SK-N-SH (cell line): ENCODE measurements at regions not wholly inside any gene's neighbourhood (a gene's known extent, or its start where the extent isn't known, plus 50 kb on each side); places are given as distances from the start of the nearest gene placed in this dataset.
"Not testable (repeated sequence)": the region's sequence is repeated elsewhere in the genome, so short reads cannot be mapped to it uniquely, and the experiment has no call there.

Experiments used
- CTCF ChIA-PET: fragments of 300-600, 350-600 bp; formaldehyde crosslinking; extraction: SDS; loops from one replicate; lab custom pipeline; 2021; lab: Yijun Ruan, JAX
- POLR2A ChIA-PET: fragments of 350-600 bp; sonication (Branson Sonifier 250); formaldehyde crosslinking; extraction: SDS; loops from one replicate; lab custom pipeline; 2020; ENCODE audit warnings: antibody characterized with exemption, inconsistent platforms; lab: Yijun Ruan, JAX
- DNase-seq: peaks from one replicate; pipeline ENCODE4 v3.0.0; 2012
- H2AFZ ChIP-seq: fragments of 200-600 bp; sonication (generic); 2 replicates; pipeline ENCODE4 v1.8.1; 2016; ENCODE audit warnings: antibody characterized with exemption, mild to moderate bottlenecking, low read depth
- H3F3A ChIP-seq: fragments of 200-600 bp; sonication (generic); replicated peaks from 2 replicates; pipeline ENCODE3; 2016; ENCODE audit warnings: antibody characterized with exemption, mild to moderate bottlenecking; ENCODE audit not compliant: insufficient read depth
- H3K27ac ChIP-seq, 2 experiments: fragments of 200-500 bp in 1 of 2; fragments of 200-600 bp in 1 of 2; sonication (Bioruptor generic) in 1 of 2; sonication (generic), shearing (Covaris generic) in 1 of 2; 2 replicates each; pipeline versions ENCODE4 v1.5.1 to v1.6.1; 2014 to 2016; ENCODE audit warnings: low read depth in 2 of 2, inconsistent platforms in 1 of 2, low read length in 1 of 2, mild to moderate bottlenecking in 1 of 2, mixed read lengths in 1 of 2
- H3K27me3 ChIP-seq: fragments of 200-600 bp; sonication (generic), shearing (Covaris generic); 2 replicates; pipeline ENCODE4 v1.6.1; 2016; ENCODE audit warnings: mixed run types; ENCODE audit not compliant: insufficient read depth
- H3K36me3 ChIP-seq, 2 experiments: fragments of 200-500 bp in 1 of 2; fragments of 200-600 bp in 1 of 2; sonication (Bioruptor generic) in 1 of 2; sonication (generic) in 1 of 2; replicated peaks in 1 of 2; 2 replicates each; pipeline versions ENCODE3 to v1.5.1; 2014 to 2016; ENCODE audit warnings: low read length in 1 of 2, mild to moderate bottlenecking in 1 of 2; ENCODE audit not compliant: insufficient read depth in 2 of 2, control insufficient read depth in 1 of 2
- H3K4me1 ChIP-seq, 2 experiments: fragments of 200-500 bp in 1 of 2; fragments of 200-600 bp in 1 of 2; sonication (Bioruptor generic) in 1 of 2; sonication (generic), shearing (Covaris generic) in 1 of 2; 2 replicates each; pipeline versions ENCODE4 v1.5.1 to v1.6.1; 2014 to 2016; ENCODE audit warnings: low read depth in 1 of 2, low read length in 1 of 2, mixed run types in 1 of 2; ENCODE audit not compliant: insufficient read depth in 2 of 2, control insufficient read depth in 1 of 2
- H3K4me2 ChIP-seq: fragments of 200-600 bp; sonication (generic), shearing (Covaris generic); 2 replicates; pipeline ENCODE4 v1.6.1; 2017; ENCODE audit warnings: mixed run types
- H3K4me3 ChIP-seq, 2 experiments: fragments of 200-500 bp in 1 of 2; fragments of 200-600 bp in 1 of 2; sonication (Bioruptor generic) in 1 of 2; sonication (generic), shearing (Covaris generic) in 1 of 2; 2 replicates each; pipeline versions ENCODE4 v1.5.1 to v1.8.1; 2014 to 2016; ENCODE audit warnings: low read depth in 2 of 2, inconsistent platforms in 1 of 2, low read length in 1 of 2, mild to moderate bottlenecking in 1 of 2, mixed read lengths in 1 of 2, moderate library complexity in 1 of 2
- H3K79me2 ChIP-seq: fragments of 200-600 bp; sonication (generic); 2 replicates; pipeline ENCODE4 v1.8.1; 2017; ENCODE audit warnings: mild to moderate bottlenecking; ENCODE audit not compliant: insufficient read depth
- H3K9ac ChIP-seq: fragments of 200-600 bp; sonication (generic); 2 replicates; pipeline ENCODE4 v1.6.1; 2017; ENCODE audit warnings: mixed run types
- H3K9me2 ChIP-seq: fragments of 200-600 bp; sonication (generic); 2 replicates; pipeline ENCODE4 v1.6.1; 2017; ENCODE audit warnings: mixed run types
- H3K9me3 ChIP-seq: fragments of 200-600 bp; sonication (generic); 2 replicates; pipeline ENCODE4 v1.6.1; 2017; ENCODE audit warnings: mixed run types, mild to moderate bottlenecking, moderate library complexity
- H4K20me1 ChIP-seq: fragments of 200-600 bp; sonication (generic); 2 replicates; pipeline ENCODE4 v1.6.1; 2017; ENCODE audit warnings: mild to moderate bottlenecking, mixed run types; ENCODE audit not compliant: insufficient read depth
- WGBS: methylation state at CpG from one replicate; pipeline ENCODE4 v1.1.6; 2017; ENCODE audit warnings: low lambda C conversion rate; 5-methylcytosine and 5-hydroxymethylcytosine counted together

GRCh38 chr9:39573024-39574022, 217.9 kb downstream of the SPATA31A1 start:
- H3K4me3 ChIP-seq, H3K4me2 ChIP-seq, H3K36me3 ChIP-seq, H3K27me3 ChIP-seq, H3K4me1 ChIP-seq, H3K27ac ChIP-seq, H3K9me3 ChIP-seq, H2AFZ ChIP-seq, CTCF ChIA-PET, H3F3A ChIP-seq, H4K20me1 ChIP-seq, POLR2A ChIA-PET, DNase-seq, H3K9ac ChIP-seq, H3K9me2 ChIP-seq, H3K79me2 ChIP-seq: not testable (repeated sequence)
- WGBS = 46% methylated on average over 5 of the region's 10 CpGs

- H3K4me3 ChIP-seq, CTCF ChIA-PET, POLR2A ChIA-PET, DNase-seq, H3K27ac ChIP-seq, H3F3A ChIP-seq, H3K36me3 ChIP-seq, H3K9me2 ChIP-seq, H3K79me2 ChIP-seq, H3K27me3 ChIP-seq, H2AFZ ChIP-seq, H3K4me1 ChIP-seq, H4K20me1 ChIP-seq, H3K9ac ChIP-seq, H3K9me3 ChIP-seq, H3K4me2 ChIP-seq: not testable (repeated sequence)
- WGBS = 58% methylated on average over 4 of the region's 4 CpGs
Measured at GRCh38 chr9:39579000-39579399, 223.5 kb downstream of the SPATA31A1 start.

GRCh38 chr9:39581296-39581695, 225.8 kb downstream of the SPATA31A1 start:
- H3K4me1 ChIP-seq, H3K36me3 ChIP-seq, H3K9me2 ChIP-seq, H3K9me3 ChIP-seq, H4K20me1 ChIP-seq, POLR2A ChIA-PET, H2AFZ ChIP-seq, H3F3A ChIP-seq, H3K27me3 ChIP-seq, DNase-seq, H3K79me2 ChIP-seq, H3K4me3 ChIP-seq, H3K27ac ChIP-seq, CTCF ChIA-PET, H3K4me2 ChIP-seq, H3K9ac ChIP-seq: not testable (repeated sequence)
- 61% methylated on average over 3 of the region's 3 CpGs for WGBS

- WGBS = 71% methylated on average over 1 of the region's 1 CpG
Measured at GRCh38 chr9:39582677-39583412, 227.4 kb downstream of the SPATA31A1 start.

GRCh38 chr9:39583413-39583747, 227.9 kb downstream of the SPATA31A1 start:
- H3K4me1 ChIP-seq, H3K27ac ChIP-seq, H3K4me3 ChIP-seq, H3F3A ChIP-seq, H3K27me3 ChIP-seq, H4K20me1 ChIP-seq, H3K79me2 ChIP-seq, H3K9ac ChIP-seq, H3K4me2 ChIP-seq, DNase-seq, H2AFZ ChIP-seq, CTCF ChIA-PET, H3K9me2 ChIP-seq, H3K9me3 ChIP-seq, H3K36me3 ChIP-seq, POLR2A ChIA-PET: not testable (repeated sequence)

More at GRCh38 chr9:39582677-39583412, 227.4 kb downstream of the SPATA31A1 start:
- H3K4me2 ChIP-seq, H3K9me2 ChIP-seq, H3K27ac ChIP-seq, H3F3A ChIP-seq, H2AFZ ChIP-seq, CTCF ChIA-PET, H3K36me3 ChIP-seq, H3K9me3 ChIP-seq, H4K20me1 ChIP-seq, H3K27me3 ChIP-seq, H3K9ac ChIP-seq, H3K4me1 ChIP-seq, H3K4me3 ChIP-seq, POLR2A ChIA-PET, H3K79me2 ChIP-seq, DNase-seq: not testable (repeated sequence)

GRCh38 chr9:39585233-39585632, 229.8 kb downstream of the SPATA31A1 start:
- DNase-seq, H3K9me3 ChIP-seq, H3K27me3 ChIP-seq, CTCF ChIA-PET, H3K4me3 ChIP-seq, H3K79me2 ChIP-seq, H3K27ac ChIP-seq, H3K9ac ChIP-seq, H2AFZ ChIP-seq, POLR2A ChIA-PET, H3K4me2 ChIP-seq, H3K36me3 ChIP-seq, H3F3A ChIP-seq, H3K9me2 ChIP-seq, H4K20me1 ChIP-seq, H3K4me1 ChIP-seq: not testable (repeated sequence)
- WGBS = 83% methylated on average over 5 of the region's 7 CpGs
